ENCODE measurements at regions not wholly inside any gene's neighbourhood (a gene's known extent, or its start where the extent isn't known, plus 50 kb on each side); places are given as distances from the start of the nearest gene placed in this dataset.

DNA sequence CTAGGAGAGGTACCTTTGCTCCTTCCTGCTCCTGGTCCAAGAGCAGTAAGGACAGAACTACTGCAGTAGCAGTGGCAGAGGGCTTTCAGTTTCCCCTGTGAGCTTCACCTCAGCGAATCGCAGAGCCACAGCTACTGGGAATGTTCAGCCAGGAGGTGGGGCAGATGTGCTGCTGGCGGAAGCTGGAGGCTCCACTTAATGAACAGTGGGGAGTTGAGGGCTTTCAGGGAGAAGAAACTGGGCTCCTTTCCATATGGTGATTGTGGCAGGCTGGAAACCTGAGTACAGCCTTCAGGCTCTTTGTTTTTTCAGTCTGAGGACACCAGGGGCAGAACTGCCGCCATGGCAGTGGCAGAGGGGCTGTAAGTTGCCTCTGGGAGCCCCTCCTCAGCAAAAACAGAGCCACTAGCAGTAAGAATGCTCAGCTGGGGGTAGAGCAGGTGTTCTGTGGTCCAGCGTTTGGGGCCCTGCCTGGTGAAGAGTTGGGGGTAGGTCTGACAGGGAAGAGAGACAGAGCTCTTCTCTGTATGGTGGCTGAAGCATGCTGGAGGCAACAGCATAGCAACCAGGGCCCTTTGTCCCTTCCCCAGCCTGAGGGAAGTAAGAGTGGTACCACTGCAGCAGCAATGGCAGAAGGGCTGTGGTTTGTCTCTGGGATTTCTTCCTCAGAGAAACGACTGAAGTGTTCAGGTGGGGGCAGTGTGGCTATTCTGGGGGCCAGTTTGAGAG, 106.0 kb upstream of the GRXCR1 start:
- TF ChIP-seq POLR2A (IDR thresholded peaks at IDR 0.05), result no peak
- TF ChIP-seq, protein P1, sequence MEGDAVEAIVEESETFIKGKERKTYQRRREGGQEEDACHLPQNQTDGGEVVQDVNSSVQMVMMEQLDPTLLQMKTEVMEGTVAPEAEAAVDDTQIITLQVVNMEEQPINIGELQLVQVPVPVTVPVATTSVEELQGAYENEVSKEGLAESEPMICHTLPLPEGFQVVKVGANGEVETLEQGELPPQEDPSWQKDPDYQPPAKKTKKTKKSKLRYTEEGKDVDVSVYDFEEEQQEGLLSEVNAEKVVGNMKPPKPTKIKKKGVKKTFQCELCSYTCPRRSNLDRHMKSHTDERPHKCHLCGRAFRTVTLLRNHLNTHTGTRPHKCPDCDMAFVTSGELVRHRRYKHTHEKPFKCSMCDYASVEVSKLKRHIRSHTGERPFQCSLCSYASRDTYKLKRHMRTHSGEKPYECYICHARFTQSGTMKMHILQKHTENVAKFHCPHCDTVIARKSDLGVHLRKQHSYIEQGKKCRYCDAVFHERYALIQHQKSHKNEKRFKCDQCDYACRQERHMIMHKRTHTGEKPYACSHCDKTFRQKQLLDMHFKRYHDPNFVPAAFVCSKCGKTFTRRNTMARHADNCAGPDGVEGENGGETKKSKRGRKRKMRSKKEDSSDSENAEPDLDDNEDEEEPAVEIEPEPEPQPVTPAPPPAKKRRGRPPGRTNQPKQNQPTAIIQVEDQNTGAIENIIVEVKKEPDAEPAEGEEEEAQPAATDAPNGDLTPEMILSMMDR (IDR thresholded peaks at IDR 0.05), result no peak
